Glomerular visceral epithelial cell (primary cell): ENCODE measurements at regions not wholly inside any gene's neighbourhood (a gene's known extent, or its start where the extent isn't known, plus 50 kb on each side); places are given as distances from the start of the nearest gene placed in this dataset.
"Not testable (repeated sequence)": the region's sequence is repeated elsewhere in the genome, so short reads cannot be mapped to it uniquely, and the experiment has no call there.

ENCODE experiments used
- DNase-seq: peaks from one replicate; pipeline ENCODE4 v3.0.0-alpha.2; 2016; ENCODE audit errors: extremely low spot score

DNA sequence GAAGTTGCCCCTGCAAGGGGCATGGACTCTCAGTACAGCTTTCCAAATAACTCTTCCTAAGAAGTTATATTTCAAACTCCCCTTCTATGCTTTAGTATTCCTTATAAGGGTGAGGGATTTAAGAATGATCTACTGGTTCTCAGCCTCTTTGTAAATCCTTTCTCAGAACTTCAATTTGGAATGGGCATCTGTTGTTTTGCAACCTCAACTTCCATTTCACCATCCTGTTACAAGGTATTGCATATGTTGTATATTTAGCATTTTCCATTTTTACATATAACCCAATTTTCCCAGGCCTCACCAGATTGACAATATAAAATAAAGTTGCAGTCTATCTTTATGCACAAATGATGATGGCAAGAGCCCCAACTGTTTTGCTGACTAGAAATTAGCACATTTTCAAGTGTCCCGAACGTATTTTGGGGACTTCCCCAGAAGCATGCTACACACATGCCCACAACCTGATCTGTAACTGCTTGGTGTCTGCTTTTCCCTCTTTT, 154.9 kb upstream of the CARMIL1 start:
- DNase-seq: no peak

DNA sequence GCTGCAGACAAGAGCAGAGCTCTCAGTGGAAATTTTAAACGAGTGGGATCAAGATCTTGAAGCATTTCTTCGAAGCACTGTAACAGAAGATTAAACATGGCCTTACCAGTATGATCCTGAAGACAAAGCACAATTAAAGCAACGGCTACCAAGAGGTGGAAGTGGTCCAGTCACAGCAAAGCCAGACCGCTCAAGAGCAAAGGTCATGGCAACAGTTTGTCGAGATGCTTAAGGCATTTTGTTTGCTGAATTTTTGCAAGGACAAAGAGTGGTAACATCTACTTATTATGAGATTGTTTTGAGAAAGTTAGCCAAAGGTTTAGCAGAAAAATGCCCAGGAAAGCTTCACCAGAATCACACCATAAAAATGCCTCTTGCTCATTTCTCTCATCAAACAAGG, 153.4 kb upstream of the CARMIL1 start:
- DNase-seq: no peak

GRCh38 chr6:25127076-25127837, 151.9 kb upstream of the CARMIL1 start:
- no peak for DNase-seq

DNA sequence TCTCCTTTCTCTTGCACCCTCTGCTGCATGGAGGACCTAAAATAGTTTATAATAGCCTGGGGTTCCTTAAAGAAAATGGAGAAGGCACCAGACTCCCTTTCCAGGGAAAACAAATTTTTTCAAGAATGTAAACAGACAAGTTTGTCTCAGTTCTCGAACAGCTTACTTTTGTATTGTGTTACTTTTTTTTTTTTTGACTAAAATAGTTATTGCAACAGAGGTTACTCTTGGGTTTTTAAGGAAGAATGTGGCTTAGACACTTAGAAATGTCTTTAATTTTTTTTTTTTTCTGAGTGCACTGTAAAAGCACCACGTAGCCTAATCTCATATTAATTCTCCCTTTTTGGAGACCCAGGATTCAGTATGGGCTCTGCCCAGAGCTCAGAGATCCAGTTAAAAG, 148.7 kb upstream of the CARMIL1 start:
- DNase-seq: no peak

DNA sequence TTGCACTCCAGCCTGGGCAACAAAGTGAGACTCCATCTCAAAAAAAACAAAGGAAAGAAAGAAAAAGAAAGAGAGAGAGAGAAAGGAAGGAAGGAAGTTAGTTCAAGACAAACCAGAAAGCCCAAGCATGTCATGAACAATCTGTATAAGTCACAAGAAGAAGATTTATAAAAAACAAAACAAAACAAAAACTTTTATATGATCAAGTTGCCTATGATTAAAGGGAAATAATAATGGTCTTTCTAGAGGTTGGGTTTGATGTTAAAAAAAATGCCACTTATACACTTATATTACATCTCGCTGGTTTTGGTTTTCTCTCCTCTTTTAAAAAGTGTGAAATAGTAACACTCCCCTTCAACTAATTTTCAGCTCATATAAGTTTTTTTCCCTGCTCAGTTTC, 146.2 kb upstream of the CARMIL1 start:
- DNase-seq: no peak

- DNase-seq: no peak
Observed at GRCh38 chr6:25133568-25133967, 145.6 kb upstream of the CARMIL1 start.

- DNase-seq: no peak
Observed at GRCh38 chr6:25136854-25137253, 142.3 kb upstream of the CARMIL1 start.

DNA sequence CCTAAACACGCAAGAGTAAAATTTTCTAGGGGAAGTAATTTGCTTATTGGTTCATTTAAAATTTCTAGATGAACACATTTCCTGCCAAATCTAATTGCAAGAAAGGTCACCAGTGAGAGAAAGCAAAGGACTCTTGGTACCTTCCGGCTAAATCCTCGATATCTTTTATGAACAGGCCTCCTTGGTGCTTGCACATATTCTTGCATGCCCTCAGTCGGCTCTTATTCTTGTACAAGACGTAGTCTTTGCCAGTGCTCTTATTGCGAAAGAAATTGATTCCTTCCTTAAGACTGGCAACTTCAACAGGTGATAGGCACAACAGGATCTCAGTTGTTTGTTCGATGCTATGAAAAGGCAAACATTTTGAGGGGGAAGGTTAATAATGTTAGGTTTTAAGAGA, 141.7 kb upstream of the CARMIL1 start:
- no peak for DNase-seq

GRCh38 chr6:25137916-25138232, 141.3 kb upstream of the CARMIL1 start:
- DNase-seq: no peak

DNA sequence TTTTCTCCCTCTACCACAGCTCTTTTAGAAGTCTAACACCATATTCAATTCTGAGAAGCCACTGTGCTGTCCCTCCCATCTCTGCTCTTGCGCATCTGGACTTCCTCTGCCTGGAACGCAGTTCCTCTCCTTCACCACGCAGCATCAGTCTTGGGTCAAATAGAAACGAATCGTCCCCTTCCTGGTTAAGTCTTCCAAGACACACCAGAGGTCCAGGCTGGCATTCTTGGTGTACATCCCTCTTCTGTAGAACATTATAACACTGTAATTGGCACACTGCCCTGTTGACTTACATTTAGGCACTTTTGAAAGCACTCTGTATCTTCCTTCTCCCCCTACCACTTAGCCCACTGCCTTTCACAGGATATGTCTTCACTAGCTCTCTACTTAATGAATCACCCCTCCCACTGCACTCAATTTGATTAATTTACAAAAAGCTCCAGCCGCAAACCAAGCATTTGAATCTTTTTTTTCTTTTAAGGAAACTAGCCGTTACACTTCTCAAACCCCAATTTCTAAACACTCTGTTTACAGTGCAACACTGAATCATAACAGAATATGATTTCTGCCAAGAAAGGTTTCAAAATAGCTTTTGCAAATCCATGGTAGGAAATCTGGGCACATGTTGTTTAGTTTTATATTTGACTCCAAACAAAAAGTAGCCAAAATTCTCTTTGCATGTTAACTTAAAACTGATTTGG, 140.8 kb upstream of the CARMIL1 start:
- DNase-seq: peak; percentile 65

DNA sequence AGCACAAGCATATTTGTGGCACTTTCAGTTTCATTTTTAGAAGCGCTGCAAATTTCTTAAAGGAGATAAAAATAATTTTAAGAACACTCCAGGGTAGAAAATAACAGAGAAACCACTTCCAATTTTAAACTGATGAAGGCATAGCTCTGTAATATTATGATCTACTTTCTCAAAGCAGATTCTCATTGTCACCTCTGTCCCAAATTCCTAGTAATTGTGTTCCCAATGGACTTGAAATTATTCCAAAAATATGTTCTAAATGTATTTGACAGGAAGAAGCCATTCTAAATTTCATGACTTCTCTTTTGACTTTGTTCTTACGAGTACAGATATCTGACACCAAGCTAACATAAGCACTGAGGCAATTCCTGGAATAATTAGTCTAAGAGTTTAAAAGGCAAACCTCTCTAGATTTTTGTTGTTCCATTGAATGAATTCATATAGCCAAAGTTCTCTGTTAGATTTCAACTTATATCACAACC, 140.2 kb upstream of the CARMIL1 start:
- DNase-seq: no peak

- not testable (repeated sequence) for DNase-seq
Observed at GRCh38 chr6:25139608-25140007, 139.6 kb upstream of the CARMIL1 start.

DNA sequence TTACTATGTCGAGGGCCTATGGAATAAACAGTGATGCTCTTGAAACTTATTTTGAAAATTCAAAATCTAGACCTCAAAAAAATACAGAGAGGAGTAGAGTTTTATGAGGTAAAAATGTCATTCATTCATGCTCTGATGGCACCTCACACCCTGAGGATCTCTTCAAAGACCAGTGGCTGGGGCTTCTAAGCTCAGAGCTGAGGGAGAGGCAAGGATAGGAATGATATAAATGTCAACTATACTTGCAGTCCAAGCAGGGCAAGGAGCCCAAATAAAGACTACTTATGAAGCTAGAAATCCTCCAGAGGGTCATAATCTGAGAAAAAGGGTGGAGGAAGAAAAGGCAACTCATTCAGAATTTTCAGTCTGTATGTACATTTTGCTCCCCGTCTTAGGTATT, 136.7 kb upstream of the CARMIL1 start:
- no peak for DNase-seq

- no peak for DNase-seq
Observed at GRCh38 chr6:25144919-25145318, 134.3 kb upstream of the CARMIL1 start.

DNA sequence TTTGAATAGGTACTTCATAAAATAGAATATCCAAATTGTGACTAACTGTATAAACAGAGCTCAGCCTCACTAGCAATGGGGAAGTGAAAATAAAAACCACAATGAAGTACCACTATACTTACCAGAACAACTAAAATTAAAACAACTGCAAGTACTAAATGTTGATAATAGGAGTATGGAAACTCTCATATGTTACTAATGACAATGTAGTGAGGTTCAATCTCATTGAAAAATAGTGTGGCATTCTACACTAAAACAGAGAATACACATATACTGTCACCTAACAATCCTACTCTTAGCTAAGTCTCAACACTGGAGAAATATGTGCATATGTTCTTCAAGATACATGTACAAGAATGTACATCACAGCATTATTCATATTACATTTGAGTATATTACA, 132.0 kb upstream of the CARMIL1 start:
- DNase-seq: no peak

DNA sequence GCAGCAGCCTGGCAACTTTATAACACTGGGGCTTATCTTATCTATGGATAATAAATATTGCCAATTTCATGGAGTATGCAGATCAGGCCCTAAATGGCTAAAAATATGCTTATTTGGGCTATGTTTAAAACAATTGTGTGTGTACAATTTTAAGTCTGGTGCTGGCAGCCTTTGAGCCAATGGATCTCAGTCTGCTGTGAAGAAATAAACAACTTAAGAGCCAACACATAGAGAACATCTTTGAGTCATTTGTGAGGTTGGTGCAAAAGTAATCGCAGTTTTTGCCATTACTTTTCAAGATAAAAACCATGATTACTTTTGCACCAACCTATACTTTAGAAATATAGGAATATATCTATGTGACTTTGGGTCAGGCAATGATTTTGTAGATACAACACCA, 129.1 kb upstream of the CARMIL1 start:
- no peak for DNase-seq

- DNase-seq: no peak
Observed at GRCh38 chr6:25150863-25151262, 128.3 kb upstream of the CARMIL1 start.

DNA sequence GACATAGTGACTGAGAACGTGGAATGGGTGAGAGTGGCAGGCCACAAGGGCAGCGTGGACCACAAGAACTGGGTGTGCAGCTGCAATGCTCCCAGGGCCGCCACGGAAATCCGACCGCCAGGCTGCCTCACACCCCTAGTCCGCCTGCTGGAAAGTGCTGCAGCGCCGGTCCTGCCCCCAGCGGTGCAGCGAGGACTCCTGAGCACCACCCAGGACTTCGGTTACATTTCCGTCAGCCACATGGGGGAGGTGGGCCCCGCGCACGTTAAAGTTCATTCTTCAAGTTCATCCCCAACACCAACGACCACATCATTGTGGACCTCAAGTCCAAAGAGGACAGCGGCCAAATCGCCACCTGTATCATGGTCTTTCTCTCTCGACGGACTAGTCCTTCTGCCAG, 126.1 kb upstream of the CARMIL1 start:
- DNase-seq: no peak

DNA sequence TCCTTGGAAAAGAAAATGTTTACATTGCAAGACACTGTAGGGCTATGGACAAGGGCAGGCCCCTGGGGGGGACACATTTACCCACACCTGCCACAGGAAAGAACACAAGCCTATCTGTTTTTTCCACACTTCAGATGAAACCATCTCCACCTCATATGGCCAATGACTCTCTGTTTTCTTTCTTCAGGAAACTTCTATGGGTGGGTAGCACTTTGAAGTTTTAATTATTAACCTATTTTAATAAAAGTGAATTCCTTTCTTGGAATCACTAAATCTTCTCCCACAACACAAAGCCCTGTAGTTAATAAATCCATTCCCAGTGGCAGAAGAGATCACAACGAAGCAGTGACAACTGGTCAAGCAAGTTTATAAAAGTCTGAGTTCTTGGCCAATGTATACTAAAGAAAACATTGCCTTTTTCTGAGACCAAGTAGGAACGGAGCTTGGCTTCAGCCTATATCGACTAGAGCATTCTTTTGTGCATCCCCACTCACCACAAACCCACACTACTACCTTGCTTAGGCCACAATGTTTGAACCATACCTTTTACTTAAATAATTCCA, 125.1 kb upstream of the CARMIL1 start:
- DNase-seq: no peak

GRCh38 chr6:25155211-25155610, 124.0 kb upstream of the CARMIL1 start:
- no peak for DNase-seq

DNA sequence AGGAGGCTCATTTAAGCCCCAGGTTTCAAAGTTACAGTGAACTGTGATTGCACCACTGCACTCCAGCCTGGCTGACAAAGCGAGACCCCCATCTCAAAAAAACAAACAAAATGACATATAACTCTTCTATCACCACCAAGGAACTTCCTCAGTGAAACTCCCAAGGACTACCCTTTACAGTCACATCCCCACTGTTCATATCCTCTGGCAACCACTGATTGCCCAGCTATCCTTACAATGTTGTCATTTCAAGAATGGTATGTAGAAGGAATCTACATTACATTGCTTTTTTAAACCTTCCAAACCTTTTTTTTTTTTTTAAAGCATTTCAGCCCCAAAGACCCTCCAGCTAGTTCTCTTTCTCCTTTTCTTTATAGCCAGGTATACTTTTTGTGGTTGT, 123.1 kb upstream of the CARMIL1 start:
- DNase-seq: no peak

DNA sequence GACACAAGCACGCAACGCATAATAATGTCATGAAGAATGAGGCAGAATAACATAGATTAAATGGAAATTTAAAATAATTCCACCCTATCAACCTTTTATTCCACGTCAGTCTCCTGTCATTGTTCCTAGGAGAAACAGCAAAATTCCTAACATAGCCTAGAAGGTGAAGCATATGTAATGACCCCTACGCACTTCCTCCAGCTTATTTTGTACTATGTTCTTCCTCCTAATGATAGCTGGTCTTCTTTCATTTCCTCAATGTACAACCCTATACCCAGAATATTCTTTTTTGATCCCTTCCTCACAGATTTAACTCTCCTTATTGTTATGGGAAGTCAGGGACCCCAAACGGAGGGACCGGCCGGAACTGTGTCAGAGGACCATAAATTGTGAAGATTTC, 122.0 kb upstream of the CARMIL1 start:
- no peak for DNase-seq

DNA sequence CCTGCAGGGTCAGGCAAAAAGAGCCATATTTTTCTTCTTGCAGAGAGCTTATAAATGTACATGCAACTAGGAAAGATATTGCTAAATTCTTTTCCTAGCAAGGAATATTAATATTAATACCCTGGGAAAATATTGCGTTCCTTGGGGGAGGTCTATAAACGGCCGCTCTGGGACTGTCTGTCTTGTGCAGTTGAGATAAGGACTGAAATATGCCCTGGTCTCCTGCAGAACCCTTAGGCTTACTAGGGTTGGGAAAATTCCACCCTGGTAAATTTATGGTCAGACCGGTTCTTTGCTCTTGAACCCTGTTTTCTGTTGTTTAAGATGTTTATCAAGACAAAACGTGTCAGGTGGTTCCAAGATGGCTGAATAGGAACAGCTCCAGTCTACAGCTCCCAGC, 121.3 kb upstream of the CARMIL1 start:
- no peak for DNase-seq
